GM23338 (cell line): ENCODE measurements at regions not wholly inside any gene's neighbourhood (a gene's known extent, or its start where the extent isn't known, plus 50 kb on each side); places are given as distances from the start of the nearest gene placed in this dataset.

Experiments used
- ATAC-seq: fragments of 200-7000 bp; cut with Tn5 transposase; 3 replicates; pipeline ENCODE4 v1.9.1; 2020
- DNase-seq: peaks from one replicate; pipeline ENCODE4 v3.0.0-alpha.2; 2015; ENCODE audit warnings: low spot score
- H2AFZ ChIP-seq: fragments of 200-600 bp; sonication (generic); 2 replicates; pipeline ENCODE4 v1.8.0; 2016; ENCODE audit warnings: antibody characterized with exemption, mild to moderate bottlenecking, moderate library complexity
- H3F3A ChIP-seq: fragments of 200-600 bp; sonication (generic); replicated peaks from 2 replicates; pipeline ENCODE4 v1.8.0; 2017; ENCODE audit warnings: antibody characterized with exemption, mixed run types, low read depth
- H3K27ac ChIP-seq: fragments of 200-600 bp; sonication (generic); 2 replicates; pipeline ENCODE4 v1.6.1; 2016; ENCODE audit warnings: low read depth
- H3K27me3 ChIP-seq: fragments of 200-600 bp; sonication (generic); 2 replicates; pipeline ENCODE4 v1.8.0; 2016; ENCODE audit warnings: mild to moderate bottlenecking, mixed run types, moderate library complexity; ENCODE audit not compliant: insufficient read depth
- H3K36me3 ChIP-seq: fragments of 200-600 bp; sonication (generic); 2 replicates; pipeline ENCODE4 v1.8.0; 2016; ENCODE audit warnings: mild to moderate bottlenecking; ENCODE audit not compliant: insufficient read depth
- H3K4me1 ChIP-seq: fragments of 200-600 bp; sonication (generic); 2 replicates; pipeline ENCODE4 v1.8.0; 2016; ENCODE audit warnings: mild to moderate bottlenecking, moderate library complexity; ENCODE audit not compliant: insufficient read depth
- H3K4me2 ChIP-seq: fragments of 200-600 bp; sonication (generic); 2 replicates; pipeline ENCODE4 v1.7.1; 2017; ENCODE audit warnings: mixed run types
- H3K4me3 ChIP-seq: fragments of 200-600 bp; sonication (generic); 2 replicates; pipeline ENCODE4 v1.6.1; 2016; ENCODE audit warnings: mixed run types
- H3K79me2 ChIP-seq: fragments of 200-600 bp; sonication (generic); replicated peaks from 2 replicates; pipeline ENCODE4 v1.8.0; 2017; ENCODE audit warnings: mild to moderate bottlenecking; ENCODE audit not compliant: insufficient read depth
- H3K9me2 ChIP-seq: fragments of 200-600 bp; sonication (generic); 2 replicates; pipeline ENCODE4 v1.8.0; 2017; ENCODE audit not compliant: insufficient read depth
- H4K20me1 ChIP-seq: fragments of 200-600 bp; sonication (generic); replicated peaks from 2 replicates; pipeline ENCODE4 v1.8.0; 2017; ENCODE audit warnings: mild to moderate bottlenecking; ENCODE audit not compliant: insufficient read depth
- H3K27ac Mint-ChIP-seq: 2 replicates; pipeline ENCODE4 v1.8.0; 2020; ENCODE audit warnings: inconsistent platforms, mild to moderate bottlenecking, moderate library complexity, mixed read lengths
- H3K27me3 Mint-ChIP-seq: 3 replicates; pipeline ENCODE4 v1.8.0; 2022; ENCODE audit warnings: low read depth, mild to moderate bottlenecking, moderate library complexity, mixed read lengths, inconsistent platforms; ENCODE audit not compliant: insufficient read depth, poor library complexity
- H3K36me3 Mint-ChIP-seq: 3 replicates; pipeline ENCODE4 v1.8.0; 2021; ENCODE audit warnings: low read depth, mild to moderate bottlenecking, inconsistent platforms, moderate library complexity, mixed read lengths
- H3K4me1 Mint-ChIP-seq: 3 replicates; pipeline ENCODE4 v1.8.0; 2020; ENCODE audit warnings: mild to moderate bottlenecking, inconsistent platforms, mixed read lengths
- H3K4me3 Mint-ChIP-seq: 3 replicates; pipeline ENCODE4 v1.8.0; 2021; ENCODE audit warnings: moderate library complexity, mild to moderate bottlenecking, inconsistent platforms, mixed read lengths
- H3K9me3 Mint-ChIP-seq: 3 replicates; pipeline ENCODE4 v1.8.0; 2020; ENCODE audit warnings: moderate library complexity, mild to moderate bottlenecking, inconsistent platforms, mixed read lengths
- CREB1 ChIP-seq: fragments of 250-450 bp; sonication (Bioruptor Pico); IDR thresholded peaks from 2 replicates; pipeline ENCODE4 v1.5.0; 2020; ENCODE audit warnings: low read depth, mild to moderate bottlenecking, moderate library complexity
- CTCF ChIP-seq, 2 experiments: fragments of 200-600 bp in 1 of 2; sonication (generic) in 1 of 2; conservative IDR thresholded peaks; 2 replicates each; pipeline versions ENCODE4 v1.5.1 to v1.6.1; 2016 to 2017; ENCODE audit warnings: antibody characterized with exemption in 2 of 2, low read depth in 2 of 2, mild to moderate bottlenecking in 2 of 2, moderate library complexity in 1 of 2
- ETS1 ChIP-seq: IDR thresholded peaks from 2 replicates; pipeline ENCODE4 v1.6.1; 2016; ENCODE audit warnings: antibody characterized with exemption
- EZH2 ChIP-seq: fragments of 200-600 bp; sonication (generic); IDR thresholded peaks from one replicate; pipeline ENCODE4 v1.8.0; 2017; ENCODE audit warnings: antibody characterized with exemption, mild to moderate bottlenecking, low read depth; ENCODE audit not compliant: unreplicated experiment
- EZH2phosphoT487 ChIP-seq: fragments of 200-600 bp; sonication (generic); IDR thresholded peaks from one replicate; pipeline ENCODE4 v1.8.1; 2018; ENCODE audit warnings: antibody characterized with exemption; ENCODE audit not compliant: unreplicated experiment
- JUNB ChIP-seq: IDR thresholded peaks from one replicate; pipeline ENCODE4 v1.6.1; 2016; ENCODE audit warnings: antibody characterized with exemption; ENCODE audit not compliant: unreplicated experiment
- NANOG ChIP-seq: IDR thresholded peaks from 2 replicates; pipeline ENCODE4 v1.6.1; 2016; ENCODE audit warnings: antibody characterized with exemption, borderline replicate concordance
- POLR2AphosphoS5 ChIP-seq: IDR thresholded peaks from 2 replicates; pipeline ENCODE4 v1.6.1; 2016; ENCODE audit warnings: antibody characterized with exemption, low read depth
- REST ChIP-seq: IDR thresholded peaks from one replicate; pipeline ENCODE4 v1.6.1; 2018; ENCODE audit warnings: antibody characterized with exemption; ENCODE audit not compliant: unreplicated experiment
- STAT1 ChIP-seq: IDR thresholded peaks from one replicate; pipeline ENCODE4 v1.6.1; 2016; ENCODE audit warnings: antibody characterized with exemption; ENCODE audit not compliant: unreplicated experiment
- ZNF462 ChIP-seq: fragments of 250-450 bp; sonication (Bioruptor Pico); IDR thresholded peaks from 2 replicates; pipeline ENCODE4 v1.5.0; 2020; ENCODE audit warnings: mild to moderate bottlenecking, moderate library complexity

- H3K27ac Mint-ChIP-seq: no peak overlapping the region
- Histone ChIP-seq H3F3A (no peaks in the 10 kb centered on the region), H3K4me2 (no peak overlapping the region), H3K36me3 (no peaks in the 10 kb centered on the region), H3K79me2 (no peaks in the 10 kb centered on the region), H3K4me1 (no peaks in the 10 kb centered on the region), H3K27me3 (no peaks in the 10 kb centered on the region), H3K4me3 (no peak overlapping the region), H3K27ac (no peak overlapping the region), H2AFZ (no peak overlapping the region), H4K20me1 (no peaks in the 10 kb centered on the region), H3K9me2 (peaks cover 6% of the 10 kb centered on the region)
- H3K4me3 Mint-ChIP-seq: no peak overlapping the region
- H3K36me3 Mint-ChIP-seq: no peaks in the 10 kb centered on the region; the same call in 2 of the 3 replicates
- no peak for ATAC-seq
- TF ChIP-seq REST (no peak), CTCF (conservative IDR thresholded peaks at IDR 0.05; ENCODE audit: low read depth in 2 of 2) (no peak), EZH2phosphoT487 (no peak), CREB1 (CRISPR knock-in tag) (no peak), POLR2AphosphoS5 (no peak), ZNF462 (CRISPR knock-in tag) (no peak), EZH2 (no peak), NANOG (no peak), ETS1 (no peak), STAT1 (no peak), JUNB (no peak)
- no peak for DNase-seq
- H3K4me1 Mint-ChIP-seq: no peaks in the 10 kb centered on the region; the same call in 2 of the 3 replicates
- H3K27me3 Mint-ChIP-seq: peaks cover 2% of the 10 kb centered on the region
- H3K9me3 Mint-ChIP-seq: peaks cover 14% of the 10 kb centered on the region
Measured at GRCh38 chr16:86649875-86650274, 71.5 kb downstream of the FOXL1 start.
